Astrocyte of the cerebellum (primary cell): ENCODE measurements at regions not wholly inside any gene's neighbourhood (a gene's known extent, or its start where the extent isn't known, plus 50 kb on each side); places are given as distances from the start of the nearest gene placed in this dataset.

Source experiments
- DNase-seq: peaks from one replicate; pipeline ENCODE4 v3.0.0-alpha.2; 2011; ENCODE audit warnings: low read depth
- H3K4me3 ChIP-seq: 2 replicates; pipeline ENCODE4 v1.5.1; 2011; ENCODE audit warnings: mild to moderate bottlenecking, low read depth, low read length, moderate library complexity
- CTCF ChIP-seq: IDR thresholded peaks from 2 replicates; pipeline ENCODE4 v1.5.1; 2012; ENCODE audit warnings: low read length, low read depth, moderate library complexity, mild to moderate bottlenecking; ENCODE audit errors: missing control alignments
- in situ Hi-C: cut with HindIII; loops from 2 replicates; pipeline ENCODE4 v1.10.0; 2017; ENCODE audit warnings: low sequenced_read_pairs

DNA sequence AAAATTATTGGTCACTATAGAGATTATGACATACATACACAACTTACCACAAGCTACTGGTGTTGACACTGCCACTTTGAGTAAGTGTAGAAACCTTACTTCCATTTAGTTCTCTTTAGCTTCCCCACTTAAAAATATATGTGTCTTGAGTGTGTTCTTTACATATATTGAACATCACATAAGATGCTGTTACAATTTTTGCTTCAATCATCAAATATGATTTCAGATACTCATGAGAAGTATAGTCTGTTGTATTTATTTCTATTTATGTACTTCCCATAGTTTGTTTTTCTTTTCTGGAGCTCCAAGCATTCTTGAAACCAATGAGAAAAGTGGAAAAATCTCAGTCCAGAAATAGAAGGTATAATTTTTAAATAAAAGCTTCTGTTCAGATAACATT, 102.7 kb upstream of the SDK1 start:
- no peak for TF ChIP-seq CTCF
- no peak for DNase-seq
- H3K4me3 ChIP-seq: no peak overlapping the region
- in situ Hi-C loops: no loop called here

- TF ChIP-seq CTCF: peak; percentile 72
- DNase-seq: peak; percentile 37
- H3K4me3 ChIP-seq: no peak overlapping the region
- in situ Hi-C loops: no loop called here
These were observed 100.5 kb upstream of the SDK1 start for GRCh38 chr7:3200504-3200903.

DNA sequence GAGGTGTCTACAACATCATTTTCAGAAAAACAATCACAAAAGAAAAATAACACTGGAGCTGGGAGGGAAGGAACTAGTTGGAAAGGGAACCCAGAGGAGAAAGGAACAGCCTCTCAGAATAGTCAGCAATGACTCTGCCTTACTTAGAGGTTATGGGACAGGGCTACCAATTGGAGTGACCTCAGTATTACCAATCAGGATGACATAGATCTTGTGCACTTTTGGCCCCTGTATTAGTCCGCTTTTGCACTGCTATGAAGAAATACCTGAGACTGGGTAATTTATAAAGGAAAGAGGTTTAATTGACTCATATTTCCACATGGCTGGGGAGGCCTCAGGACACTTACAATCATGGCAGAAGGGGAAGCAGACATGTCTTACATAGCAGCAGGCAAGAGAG, 99.7 kb upstream of the SDK1 start:
- H3K4me3 ChIP-seq: no peak overlapping the region
- no peak for DNase-seq
- no peak for TF ChIP-seq CTCF
- in situ Hi-C loops: no loop called here

GRCh38 chr7:3201937-3202710, 98.9 kb upstream of the SDK1 start:
- in situ Hi-C loops: no loop called here
- TF ChIP-seq CTCF: no peak
- no peak overlapping the region for H3K4me3 ChIP-seq
- DNase-seq: no peak

DNA sequence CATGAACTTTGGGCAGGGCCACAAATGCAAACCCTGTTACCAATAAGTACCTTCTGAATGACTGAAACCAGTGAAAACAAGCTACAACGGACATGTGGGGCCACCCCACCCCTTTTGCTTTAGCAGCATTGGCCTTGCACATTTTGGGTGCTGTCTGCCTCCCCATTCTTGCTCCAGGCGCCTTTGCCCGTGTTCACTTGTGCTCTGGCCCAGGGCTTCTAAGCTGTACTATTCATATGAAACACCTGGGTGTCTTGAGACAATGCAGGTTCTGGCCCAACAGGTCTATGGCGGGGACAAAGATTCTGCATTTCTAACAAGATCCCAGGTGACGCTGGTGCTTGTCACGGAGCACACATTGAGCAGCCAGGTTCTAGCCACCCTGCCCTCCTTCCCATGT, 96.5 kb upstream of the SDK1 start:
- in situ Hi-C loops: no loop called here
- DNase-seq: no peak
- no peak for TF ChIP-seq CTCF
- H3K4me3 ChIP-seq: no peak overlapping the region

DNA sequence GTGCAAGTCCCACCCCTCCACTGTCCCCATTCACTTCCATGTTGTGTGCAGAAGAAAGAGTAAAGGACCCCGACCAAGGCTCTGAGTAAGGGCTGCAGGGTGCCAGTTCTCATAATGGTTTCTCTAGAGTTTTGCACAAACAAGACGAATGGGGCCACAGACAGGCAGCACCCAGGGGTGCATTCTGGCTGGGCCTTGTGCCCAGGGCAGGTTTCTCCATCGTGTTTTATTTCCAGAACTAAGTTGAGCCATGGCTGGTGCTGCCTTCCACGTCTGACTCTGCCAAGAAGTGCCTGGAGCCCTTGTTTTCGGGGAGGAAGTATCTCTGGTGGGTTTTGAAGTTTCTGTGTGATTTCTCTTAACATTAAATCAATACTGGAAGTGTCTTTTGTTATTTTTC, 95.0 kb upstream of the SDK1 start:
- TF ChIP-seq CTCF: no peak
- DNase-seq: no peak
- H3K4me3 ChIP-seq: no peak overlapping the region
- in situ Hi-C loops: no loop called here
